GM12891 (cell line): ENCODE measurements at regions not wholly inside any gene's neighbourhood (a gene's known extent, or its start where the extent isn't known, plus 50 kb on each side); places are given as distances from the start of the nearest gene placed in this dataset.

Source experiments
- DNase-seq: peaks from one replicate; pipeline ENCODE4 v3.0.0; 2011; ENCODE audit warnings: low spot score; ENCODE audit not compliant: insufficient read length
- FAIRE-seq: peaks from 2 replicates; lab custom pipeline; 2011; peaks lifted over from hg19 to GRCh38; lab: Jason Lieb, UNC
- PAX5 ChIP-seq: IDR thresholded peaks from 2 replicates; pipeline ENCODE4 v1.6.1; 2011; ENCODE audit warnings: low read length, moderate library complexity, mild to moderate bottlenecking; ENCODE audit not compliant: insufficient read depth, severe bottlenecking
- POLR2A ChIP-seq: IDR thresholded peaks from 2 replicates; pipeline ENCODE4 v1.6.1; 2011; ENCODE audit warnings: low read depth, low read length, control low read depth
- POLR2AphosphoS5 ChIP-seq: IDR thresholded peaks from 2 replicates; pipeline ENCODE4 v1.6.1; 2011; ENCODE audit warnings: low read depth, low read length, control low read depth
- POU2F2 ChIP-seq: IDR thresholded peaks from 2 replicates; pipeline ENCODE4 v1.6.1; 2011; ENCODE audit warnings: low read depth, mild to moderate bottlenecking, control low read depth, low read length, moderate library complexity
- SPI1 ChIP-seq: IDR thresholded peaks from 2 replicates; pipeline ENCODE4 v1.6.1; 2011; ENCODE audit warnings: low read depth, low read length, control low read depth
- TAF1 ChIP-seq: IDR thresholded peaks from 2 replicates; pipeline ENCODE4 v1.6.1; 2011; ENCODE audit warnings: low read depth, low read length, control low read depth

DNA sequence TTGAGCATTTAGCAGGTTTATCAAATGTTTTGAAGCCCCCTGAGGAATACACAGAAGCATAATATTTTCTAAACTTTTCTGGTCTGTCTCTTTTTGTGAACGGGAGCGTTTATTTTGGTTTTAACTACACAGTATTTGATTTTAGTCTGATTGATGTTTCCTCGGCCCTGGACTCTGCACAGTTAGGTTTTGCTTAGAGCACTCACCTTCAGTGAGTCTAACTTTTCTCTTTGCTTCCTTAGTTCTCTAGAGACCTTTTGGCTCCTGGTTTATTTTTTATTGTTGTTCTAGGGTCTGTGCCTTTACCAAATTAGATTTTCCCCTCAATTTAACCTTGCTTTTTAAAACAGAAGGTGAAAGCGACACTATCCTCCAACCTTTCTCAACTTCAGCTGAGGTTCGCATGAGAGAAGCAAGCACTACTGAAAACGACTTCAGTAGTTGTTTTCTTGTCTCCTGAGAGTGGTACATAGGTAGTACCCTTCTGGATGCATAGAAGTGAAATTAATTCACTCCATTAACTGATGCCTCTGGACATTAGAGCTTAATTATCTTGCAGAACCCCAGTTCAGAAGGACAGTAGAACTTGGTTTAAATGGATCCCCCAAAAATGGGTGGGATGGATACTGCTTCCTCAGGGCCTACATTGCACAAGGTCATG lies 166.7 kb upstream of the ELL2 start:
- TF ChIP-seq POLR2A, result no peak
- TF ChIP-seq SPI1, result no peak
- TF ChIP-seq PAX5, result no peak
- TF ChIP-seq POLR2AphosphoS5, result no peak
- no peak for TF ChIP-seq TAF1
- no peak for TF ChIP-seq POU2F2
- FAIRE-seq, result no peak
- DNase-seq, result no peak

DNA sequence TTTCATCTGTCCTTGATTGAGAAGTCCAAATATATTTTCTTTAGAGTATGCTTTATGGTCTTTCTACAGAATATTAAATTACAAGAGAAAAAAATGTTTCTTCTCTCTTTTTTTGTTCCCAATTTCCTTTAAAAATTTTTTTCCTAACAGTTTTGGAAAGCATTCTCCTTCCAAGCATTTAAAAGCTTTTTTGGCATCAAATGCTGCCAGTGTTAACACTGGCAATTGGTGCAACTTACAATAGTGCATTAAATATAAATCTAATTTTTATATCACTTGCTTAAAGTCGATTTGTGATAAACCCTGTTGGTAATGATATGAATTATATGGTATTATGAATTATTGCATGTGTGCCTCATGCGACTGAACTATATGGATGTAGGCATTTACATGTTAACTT lies 165.9 kb upstream of the ELL2 start:
- FAIRE-seq (no peak), DNase-seq (no peak)
- TF ChIP-seq POLR2AphosphoS5 (no peak), PAX5 (no peak), SPI1 (no peak), TAF1 (no peak), POU2F2 (no peak), POLR2A (no peak)

DNA sequence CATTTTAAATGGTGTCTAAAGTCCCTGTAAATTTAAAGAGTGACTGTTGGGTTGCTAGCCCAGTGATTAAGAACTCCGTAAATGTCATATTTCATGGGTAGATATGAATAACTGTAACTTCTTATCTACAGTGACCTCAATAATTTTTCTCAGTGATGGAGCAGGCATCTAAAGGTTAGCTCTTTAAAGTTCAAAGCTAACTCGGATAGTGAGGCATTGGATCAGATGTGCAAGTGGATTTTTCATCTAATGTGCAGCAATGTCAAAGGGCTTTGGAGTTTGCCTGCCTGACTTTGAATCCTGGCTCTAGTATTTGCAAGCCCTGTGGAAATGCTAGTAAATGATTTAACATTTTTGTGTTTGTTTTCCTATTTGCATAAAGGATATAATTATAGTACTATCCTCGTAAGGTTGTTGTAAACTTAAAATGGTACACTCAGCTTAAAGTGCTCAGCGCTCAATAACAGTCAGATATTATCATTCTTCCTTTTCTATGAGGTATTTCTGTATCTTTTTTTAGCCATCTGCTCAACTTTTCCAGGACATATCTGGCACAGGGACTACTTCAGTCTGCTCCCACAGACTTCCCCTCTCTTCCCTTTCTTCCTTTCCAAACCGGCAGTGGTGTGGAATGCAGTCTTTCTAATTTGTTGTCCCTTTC lies 163.7 kb upstream of the ELL2 start:
- FAIRE-seq (no peak), DNase-seq (no peak)
- no peak for TF ChIP-seq POU2F2
- TF ChIP-seq PAX5, result no peak
- no peak for TF ChIP-seq TAF1
- TF ChIP-seq POLR2A, result no peak
- TF ChIP-seq POLR2AphosphoS5, result no peak
- TF ChIP-seq SPI1, result no peak

DNA sequence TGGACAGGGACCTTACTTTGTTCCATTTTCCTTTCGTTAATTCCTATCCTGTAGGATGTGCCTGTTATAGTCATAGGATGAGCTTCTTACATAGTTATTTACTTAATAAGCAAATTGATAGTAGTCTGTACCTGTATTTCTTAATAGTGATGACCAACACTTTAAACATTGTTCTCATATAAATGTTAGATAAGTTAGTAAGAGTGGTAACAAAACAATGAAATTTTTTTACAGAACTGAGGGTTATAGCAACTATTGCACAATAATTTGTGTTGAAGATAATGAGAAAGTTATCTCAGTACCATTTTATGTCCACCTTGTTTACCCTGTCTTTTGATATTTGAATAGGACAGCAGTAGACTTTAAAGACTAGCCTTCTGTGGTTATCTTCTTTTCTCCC lies 162.9 kb upstream of the ELL2 start:
- FAIRE-seq (no peak), DNase-seq (no peak)
- TF ChIP-seq POLR2A, result no peak
- no peak for TF ChIP-seq POLR2AphosphoS5
- TF ChIP-seq SPI1, result no peak
- no peak for TF ChIP-seq TAF1
- no peak for TF ChIP-seq PAX5
- TF ChIP-seq POU2F2, result no peak

DNA sequence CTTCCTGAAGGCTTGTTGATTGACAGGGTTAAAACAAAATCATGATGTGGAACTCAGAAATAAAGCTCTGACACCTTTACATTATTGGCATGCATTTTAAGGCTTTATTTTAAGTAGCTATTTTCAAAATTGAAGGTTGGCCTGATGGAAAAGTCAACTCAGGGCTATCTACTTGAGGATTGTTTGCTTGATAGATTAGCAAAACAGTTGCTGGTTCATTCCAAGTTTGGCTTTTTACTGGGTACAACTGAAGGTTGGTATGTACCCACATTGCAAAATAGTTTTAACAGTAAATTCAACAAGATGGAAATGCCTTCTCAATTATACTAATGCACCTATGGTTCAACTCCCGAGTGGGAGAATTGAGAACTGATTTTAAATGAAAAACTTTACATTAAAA lies 161.8 kb upstream of the ELL2 start:
- FAIRE-seq (no peak), DNase-seq (no peak)
- no peak for TF ChIP-seq SPI1

DNA sequence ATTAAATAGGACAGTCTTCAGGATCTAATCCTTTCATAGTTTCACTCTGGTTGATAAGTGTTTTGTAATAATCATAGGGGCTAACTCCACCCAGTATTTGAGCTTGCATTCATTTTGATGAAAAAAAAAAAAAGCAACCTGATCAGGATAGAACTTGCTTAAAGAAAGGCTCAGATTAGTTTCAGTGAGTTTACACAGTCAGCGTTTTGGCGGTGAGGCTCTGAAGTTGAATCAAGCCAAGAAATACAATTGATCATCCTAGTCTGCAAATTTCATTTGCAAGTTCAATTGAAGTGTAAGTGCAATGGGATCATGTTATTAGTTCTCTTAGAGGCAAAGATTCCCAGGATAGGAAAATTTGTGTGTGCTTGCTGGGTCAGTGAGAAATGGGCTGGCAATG lies 159.7 kb upstream of the ELL2 start:
- FAIRE-seq (no peak), DNase-seq (no peak)
- TF ChIP-seq TAF1 (no peak), POU2F2 (no peak), SPI1 (no peak), POLR2AphosphoS5 (no peak), POLR2A (no peak), PAX5 (no peak)

DNA sequence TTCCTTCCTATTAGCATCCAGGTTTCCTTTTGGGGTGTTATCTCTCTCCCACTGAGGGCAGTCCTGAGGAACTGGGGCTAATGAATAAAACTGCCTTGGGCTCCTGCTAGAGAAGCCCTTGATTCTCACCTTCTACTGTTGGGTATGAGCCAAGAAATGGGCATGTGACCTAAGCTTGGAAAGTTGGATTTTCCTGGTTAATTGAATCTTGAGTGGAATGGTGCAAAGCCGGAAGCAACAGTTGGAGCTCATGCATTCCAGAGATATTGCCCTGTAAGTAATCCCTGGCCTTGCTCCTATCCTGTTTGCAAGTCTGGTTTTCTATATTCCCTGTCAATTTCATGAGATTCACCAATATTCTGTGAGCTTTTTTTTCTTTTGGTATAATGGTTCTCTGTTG lies 158.5 kb upstream of the ELL2 start:
- DNase-seq (no peak), FAIRE-seq (no peak)
- TF ChIP-seq SPI1 (no peak), POLR2AphosphoS5 (no peak), TAF1 (no peak), POU2F2 (no peak)

DNA sequence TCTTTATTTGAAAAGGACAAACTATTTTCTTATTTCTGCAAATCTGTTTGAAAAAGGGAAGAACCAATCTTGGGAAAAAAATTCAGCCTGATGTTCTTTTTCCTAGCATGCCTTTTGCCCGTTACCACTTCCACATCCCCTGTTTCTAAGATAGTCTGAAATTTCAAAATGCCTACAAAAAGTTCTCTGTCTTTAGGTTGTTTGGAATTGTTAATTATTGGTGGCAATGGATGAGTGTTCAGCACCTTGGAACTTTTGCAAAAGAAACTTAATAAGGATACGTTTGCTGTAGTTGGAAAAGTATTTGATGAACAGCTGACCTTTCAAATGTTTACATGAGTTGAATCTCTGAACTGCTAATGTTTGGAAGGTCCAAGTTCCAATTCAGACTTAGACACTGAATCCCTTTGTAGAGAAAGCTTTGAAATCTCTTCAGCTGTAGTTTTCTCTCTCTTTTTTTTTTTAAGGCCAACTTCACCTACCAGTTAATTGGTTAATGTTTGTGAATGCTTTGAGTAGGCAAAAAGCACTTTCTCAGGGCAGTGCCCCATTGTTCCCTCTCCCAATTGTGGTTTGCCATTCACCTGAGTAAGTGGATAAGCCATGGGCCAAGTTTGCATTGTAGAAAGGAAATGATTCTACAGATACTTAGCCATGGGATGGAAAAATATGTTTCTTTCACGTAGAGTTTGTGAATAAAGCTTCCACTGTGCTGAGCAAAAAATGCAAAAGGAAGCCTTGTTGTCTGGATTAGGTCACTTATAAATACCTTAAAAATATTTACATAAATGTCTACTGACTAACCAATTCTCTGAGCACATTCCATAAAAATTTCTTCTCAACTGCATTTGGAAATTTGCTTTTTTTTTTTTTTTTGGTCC lies 156.4 kb upstream of the ELL2 start:
- TF ChIP-seq POLR2AphosphoS5 (no peak), POU2F2 (no peak), POLR2A (no peak)
- DNase-seq, result no peak
- FAIRE-seq, result no peak

DNA sequence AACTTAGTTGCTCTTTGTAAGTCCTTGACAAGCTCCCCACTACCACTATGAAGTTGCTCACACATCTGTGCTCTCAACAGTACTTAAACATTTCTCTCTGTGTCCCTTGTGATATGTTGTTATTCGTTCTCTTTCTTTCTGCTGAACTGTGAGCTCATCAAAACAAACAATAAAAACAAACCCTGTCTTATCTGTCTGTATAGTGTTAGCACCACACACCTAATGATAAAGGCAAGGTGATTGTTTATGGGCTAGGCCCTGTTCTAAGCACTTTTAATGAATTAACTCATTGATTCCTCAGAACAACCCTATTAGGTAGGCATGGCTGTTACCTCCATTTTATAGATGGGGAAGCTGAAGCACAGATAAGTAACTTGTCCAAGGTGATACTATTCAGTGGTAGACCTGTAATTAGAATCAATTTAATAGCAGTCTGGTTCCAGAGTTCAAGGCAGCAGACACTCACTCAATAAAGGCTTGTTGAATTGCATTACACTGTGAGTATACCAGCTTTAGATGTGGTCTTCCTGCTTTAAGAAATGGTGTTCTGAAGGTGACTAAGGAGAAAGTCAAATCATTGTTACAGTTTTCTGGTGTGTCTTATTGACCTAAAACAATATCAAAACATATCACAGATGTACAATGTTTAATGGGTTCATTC lies 153.6 kb upstream of the ELL2 start:
- no peak for TF ChIP-seq POLR2A
- DNase-seq, result no peak
- FAIRE-seq, result peak; percentile 5

DNA sequence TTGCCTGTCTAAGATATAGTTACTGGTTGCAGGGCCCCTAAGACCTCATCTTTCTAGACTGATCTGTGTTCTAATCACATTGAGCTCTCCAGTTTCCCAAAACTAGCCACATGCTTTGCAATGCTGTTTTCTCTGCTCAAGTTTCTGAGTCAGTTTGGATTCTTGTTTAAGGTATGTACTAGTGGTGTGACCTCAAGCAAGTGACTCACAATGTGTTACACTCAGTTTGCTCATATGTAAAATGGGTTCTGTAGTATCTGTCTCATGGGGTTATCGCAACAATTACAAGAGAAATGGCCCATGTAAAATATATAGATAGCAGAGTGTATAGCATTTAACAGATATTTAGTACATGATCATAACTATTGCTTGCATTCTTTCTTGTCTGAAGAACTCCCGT lies 153.1 kb upstream of the ELL2 start:
- no peak for DNase-seq
- FAIRE-seq, result no peak
- TF ChIP-seq TAF1 (no peak), POLR2A (no peak), SPI1 (no peak), POU2F2 (no peak)
